Small intestine (tissue), 7 donors: ENCODE measurements at regions not wholly inside any gene's neighbourhood (a gene's known extent, or its start where the extent isn't known, plus 50 kb on each side); places are given as distances from the start of the nearest gene placed in this dataset.

Source experiments
- DNase-seq, 2 donors: peaks; one replicate each; pipeline versions ENCODE4 v3.0.0 to v3.0.0-alpha.2; 2013
- FAIRE-seq: peaks from 2 replicates; lab custom pipeline; 2012; peaks lifted over from hg19 to GRCh38; lab: Jason Lieb, UNC
- H3K27ac ChIP-seq, 3 donors: one replicate each; pipeline ENCODE4 v1.5.1; 2013; ENCODE audit warnings: low read length in 2 of 3, mild to moderate bottlenecking in 2 of 3, control low read depth in 1 of 3, inconsistent platforms in 1 of 3, low read depth in 1 of 3, moderate library complexity in 1 of 3
- H3K27me3 ChIP-seq, 3 donors: one replicate each; pipeline ENCODE4 v1.6.1; 2013; ENCODE audit warnings: low read length in 3 of 3, inconsistent platforms in 1 of 3; ENCODE audit not compliant: control insufficient read depth in 3 of 3, insufficient read depth in 3 of 3
- H3K36me3 ChIP-seq, 3 donors: one replicate each; pipeline ENCODE4 v1.6.1; 2013; ENCODE audit warnings: low read length in 3 of 3, inconsistent platforms in 1 of 3, low read depth in 1 of 3, mild to moderate bottlenecking in 1 of 3, moderate library complexity in 1 of 3; ENCODE audit not compliant: control insufficient read depth in 3 of 3, insufficient read depth in 2 of 3
- H3K4me1 ChIP-seq, 3 donors: one replicate each; pipeline ENCODE4 v1.6.1; 2013; ENCODE audit warnings: low read length in 2 of 3, inconsistent platforms in 1 of 3, low read depth in 1 of 3, mild to moderate bottlenecking in 1 of 3, moderate library complexity in 1 of 3; ENCODE audit not compliant: control insufficient read depth in 3 of 3, insufficient read depth in 2 of 3
- H3K4me3 ChIP-seq, 3 donors: one replicate each; pipeline ENCODE4 v1.5.1; 2013; ENCODE audit warnings: low read length in 3 of 3, control low read depth in 1 of 3, inconsistent platforms in 1 of 3, low read depth in 1 of 3, mild to moderate bottlenecking in 1 of 3, moderate library complexity in 1 of 3
- H3K9me3 ChIP-seq, 2 donors: one replicate each; pipeline ENCODE4 v1.6.1; 2013; ENCODE audit warnings: low read depth in 1 of 2, low read length in 1 of 2; ENCODE audit not compliant: control insufficient read depth in 2 of 2, insufficient read depth in 1 of 2
- WGBS, 3 donors: extraction: QIAGEN DNeasy Blood & Tissue Kit; methylation state at CpG; one replicate each; pipeline ENCODE4 v1.1.7; 2013; 5-methylcytosine and 5-hydroxymethylcytosine counted together
- donor health status: healthy with polysubstance abuse.
- donor health status: control.
- donor health status: control.
- donor health status: Bipolar disorder and iron deficiency.
- donor health status: healthy.

GRCh38 chr10:84696610-84697009 lies 368.2 kb downstream of the CCSER2 start:
- H3K27ac ChIP-seq, result no peak overlapping the region
- no peaks in the 10 kb centered on the region for H3K27me3 ChIP-seq
- H3K9me3 ChIP-seq, result peaks cover 0 to 5% of the 10 kb centered on the region in 2 donors
- H3K4me3 ChIP-seq, result no peak overlapping the region
- WGBS, 3 donors, result 72 to 84% (median 80%) methylated on average over 3 of the region's 3 CpGs
- no peaks in the 10 kb centered on the region for H3K36me3 ChIP-seq
- FAIRE-seq, result no peak
- no peaks in the 10 kb centered on the region for H3K4me1 ChIP-seq
- no peak for DNase-seq

- WGBS, 3 donors, result 59 to 91% (median 84%) methylated on average over 1 of the region's 1 CpG
Measured at GRCh38 chr10:84698989-84699388, 370.6 kb downstream of the CCSER2 start.

DNA sequence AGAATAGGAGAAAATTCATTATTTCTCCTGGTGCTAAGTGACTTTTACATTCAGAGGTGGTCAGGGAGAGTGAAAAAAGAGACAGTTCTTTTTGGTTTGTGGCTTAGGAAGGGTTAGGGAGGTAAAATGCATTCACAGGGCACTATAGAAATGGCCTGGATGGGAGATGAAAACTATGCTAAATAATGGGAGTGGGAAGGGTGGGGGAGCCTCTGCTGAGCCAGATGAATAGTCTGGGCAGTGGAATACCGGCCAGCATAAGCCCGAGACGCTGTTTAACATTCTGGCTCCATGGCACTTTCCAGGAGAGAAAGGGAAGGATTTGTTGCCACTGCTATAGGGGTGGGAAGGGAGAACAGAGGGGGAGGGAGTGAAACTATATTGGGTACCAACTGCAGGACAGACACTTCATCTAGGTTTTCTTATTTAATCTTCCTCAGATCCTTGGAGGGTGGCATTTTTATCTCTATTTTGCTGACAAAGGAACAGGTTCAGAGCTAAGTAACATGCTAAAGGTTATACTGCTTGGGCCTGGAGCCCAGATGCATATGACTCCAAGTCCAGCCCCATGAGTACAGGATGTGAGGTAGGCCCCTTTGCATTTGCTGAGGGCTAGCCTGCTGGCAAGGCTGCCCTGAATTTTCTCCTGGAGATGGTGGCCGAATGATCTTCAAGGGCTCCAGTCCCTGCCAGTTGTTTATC lies 372.4 kb downstream of the CCSER2 start:
- WGBS, 3 donors, result 53 to 75% (median 57%) methylated on average over 4 of the region's 4 CpGs
- H3K27me3 ChIP-seq, result no peaks in the 10 kb centered on the region
- DNase-seq (no peak), FAIRE-seq (no peak)
- no peaks in the 10 kb centered on the region for H3K36me3 ChIP-seq
- no peaks in the 10 kb centered on the region for H3K9me3 ChIP-seq
- H3K4me1 ChIP-seq, result no peaks in the 10 kb centered on the region
- H3K27ac ChIP-seq, result no peak overlapping the region
- H3K4me3 ChIP-seq, result no peak overlapping the region

More at GRCh38 chr10:84698989-84699388, 370.6 kb downstream of the CCSER2 start:
- no peaks in the 10 kb centered on the region for H3K9me3 ChIP-seq
- DNase-seq (no peak), FAIRE-seq (no peak)
- no peaks in the 10 kb centered on the region for H3K27me3 ChIP-seq
- H3K4me3 ChIP-seq, result no peak overlapping the region
- H3K4me1 ChIP-seq, result no peaks in the 10 kb centered on the region
- no peaks in the 10 kb centered on the region for H3K36me3 ChIP-seq
- no peak overlapping the region for H3K27ac ChIP-seq

- H3K27me3 ChIP-seq, result no peaks in the 10 kb centered on the region
- H3K36me3 ChIP-seq, result no peaks in the 10 kb centered on the region
- WGBS, 3 donors, result 79 to 84% (median 83%) methylated on average over 3 of the region's 3 CpGs
- no peaks in the 10 kb centered on the region for H3K9me3 ChIP-seq
- FAIRE-seq (no peak), DNase-seq (no peak)
- no peaks in the 10 kb centered on the region for H3K4me1 ChIP-seq
- no peak overlapping the region for H3K27ac ChIP-seq
- no peak overlapping the region for H3K4me3 ChIP-seq
Measured at GRCh38 chr10:84701370-84701720, 373.0 kb downstream of the CCSER2 start.

DNA sequence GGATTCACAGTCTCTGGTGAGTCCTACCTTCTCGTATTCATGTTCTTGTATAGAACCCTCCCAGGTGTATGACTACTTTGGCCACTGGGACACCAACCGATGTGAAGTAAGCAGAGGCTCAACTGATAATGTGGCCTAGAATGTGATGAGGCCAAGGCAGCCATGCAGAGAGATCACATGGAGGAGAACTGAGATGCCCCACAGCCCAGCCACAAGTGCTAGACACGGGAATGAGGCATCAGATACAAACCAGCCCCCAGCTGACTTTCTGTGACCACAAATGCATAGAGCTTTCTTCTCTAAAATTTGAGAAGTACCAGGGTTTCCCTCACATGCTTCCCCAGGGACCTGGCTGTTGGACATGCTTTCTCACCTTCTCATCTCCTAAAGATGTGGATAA lies 375.7 kb downstream of the CCSER2 start:
- WGBS, 3 donors, result 61 to 77% (median 64%) methylated on average over 3 of the region's 3 CpGs
- H3K4me1 ChIP-seq, result no peaks in the 10 kb centered on the region
- FAIRE-seq (no peak), DNase-seq (no peak)
- H3K27ac ChIP-seq, result no peak overlapping the region
- H3K9me3 ChIP-seq, result no peaks in the 10 kb centered on the region
- no peak overlapping the region for H3K4me3 ChIP-seq
- H3K36me3 ChIP-seq, result no peaks in the 10 kb centered on the region
- no peaks in the 10 kb centered on the region for H3K27me3 ChIP-seq

DNA sequence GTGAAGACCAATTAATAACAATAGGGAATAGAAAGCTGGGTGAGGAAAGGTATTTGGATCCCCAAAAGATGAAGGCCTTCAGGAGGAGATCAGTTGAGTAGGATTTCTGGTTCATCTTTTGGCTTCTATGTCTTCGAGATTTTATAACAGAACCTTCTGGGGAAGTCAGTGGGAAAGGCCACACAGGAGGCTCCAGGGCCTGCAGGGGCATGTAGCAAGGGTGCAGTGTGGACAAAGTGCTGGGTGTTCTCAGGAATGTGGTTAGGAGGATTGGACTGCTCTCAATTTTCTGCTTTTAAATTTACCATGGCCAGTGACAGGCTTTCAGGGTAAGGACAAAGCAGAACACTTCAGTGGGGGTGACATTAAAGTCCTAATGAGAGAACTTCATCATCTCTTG lies 378.0 kb downstream of the CCSER2 start:
- no peaks in the 10 kb centered on the region for H3K9me3 ChIP-seq
- no peaks in the 10 kb centered on the region for H3K4me1 ChIP-seq
- DNase-seq (no peak), FAIRE-seq (no peak)
- 44 to 67% (median 61%) methylated on average over 1 of the region's 1 CpG for WGBS, 3 donors
- H3K27ac ChIP-seq, result no peak overlapping the region
- H3K27me3 ChIP-seq, result no peaks in the 10 kb centered on the region
- H3K4me3 ChIP-seq, result no peak overlapping the region
- H3K36me3 ChIP-seq, result no peaks in the 10 kb centered on the region

- H3K4me1 ChIP-seq, result no peaks in the 10 kb centered on the region
- DNase-seq (no peak), FAIRE-seq (no peak)
Measured at GRCh38 chr10:84706875-84707274, 378.5 kb downstream of the CCSER2 start.

DNA sequence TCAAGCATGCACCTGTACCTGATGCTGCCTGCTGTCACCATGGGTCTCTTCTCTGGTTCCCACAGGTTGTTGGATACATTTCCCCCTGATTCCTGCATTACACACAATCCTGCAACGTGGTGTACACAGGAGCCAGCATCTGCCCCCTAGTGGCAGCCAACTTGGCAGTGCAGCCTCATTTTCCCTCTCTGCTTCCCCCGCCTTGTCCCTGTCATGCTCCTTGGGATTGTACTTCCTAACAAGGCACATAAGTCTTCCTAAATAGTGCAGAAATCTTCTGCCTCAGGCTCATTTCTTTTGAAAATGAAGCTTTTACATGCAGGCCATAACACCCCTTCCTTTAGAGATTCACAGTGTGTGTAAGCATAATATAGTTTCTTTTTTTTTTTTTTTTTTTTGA lies 387.5 kb downstream of the CCSER2 start:
- Histone ChIP-seq H3K4me1 (no peaks in the 10 kb centered on the region), H3K27ac (no peak overlapping the region), H3K36me3 (no peaks in the 10 kb centered on the region), H3K4me3 (no peak overlapping the region), H3K27me3 (no peaks in the 10 kb centered on the region), H3K9me3 (no peaks in the 10 kb centered on the region)
- FAIRE-seq, result no peak
- DNase-seq, result peak; percentile 9 to 24
- WGBS, 3 donors, result 25 to 34% (median 32%) methylated on average over 2 of the region's 2 CpGs

More at GRCh38 chr10:84706875-84707274, 378.5 kb downstream of the CCSER2 start:
- Histone ChIP-seq H3K36me3 (no peaks in the 10 kb centered on the region), H3K9me3 (no peaks in the 10 kb centered on the region), H3K27ac (no peak overlapping the region), H3K27me3 (no peaks in the 10 kb centered on the region), H3K4me3 (no peak overlapping the region)
- WGBS, 3 donors, result 72 to 78% (median 77%) methylated on average over 8 of the region's 8 CpGs
